ENCODE measurements at regions not wholly inside any gene's neighbourhood (a gene's known extent, or its start where the extent isn't known, plus 50 kb on each side); places are given as distances from the start of the nearest gene placed in this dataset.

DNA sequence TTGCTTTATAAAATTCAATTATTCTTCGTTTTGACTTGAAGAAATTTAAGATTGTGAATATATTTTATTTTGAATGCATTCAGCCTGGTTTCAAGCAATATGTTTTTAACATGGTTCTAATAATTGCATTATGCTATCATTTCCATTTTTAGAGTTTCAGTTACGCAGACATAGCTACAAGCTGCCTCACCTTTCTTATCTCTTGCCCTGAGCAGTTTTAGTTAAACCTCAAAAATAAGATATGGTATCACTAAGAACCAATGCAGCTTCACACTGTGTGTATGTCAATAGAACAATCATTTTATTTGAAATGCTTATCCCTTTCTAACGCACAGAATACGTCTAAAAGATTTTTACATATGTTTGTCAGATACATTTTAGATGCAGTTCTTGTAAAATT is 632.6 kb upstream of the KCND2 start:
- TF ChIP-seq, protein P1, sequence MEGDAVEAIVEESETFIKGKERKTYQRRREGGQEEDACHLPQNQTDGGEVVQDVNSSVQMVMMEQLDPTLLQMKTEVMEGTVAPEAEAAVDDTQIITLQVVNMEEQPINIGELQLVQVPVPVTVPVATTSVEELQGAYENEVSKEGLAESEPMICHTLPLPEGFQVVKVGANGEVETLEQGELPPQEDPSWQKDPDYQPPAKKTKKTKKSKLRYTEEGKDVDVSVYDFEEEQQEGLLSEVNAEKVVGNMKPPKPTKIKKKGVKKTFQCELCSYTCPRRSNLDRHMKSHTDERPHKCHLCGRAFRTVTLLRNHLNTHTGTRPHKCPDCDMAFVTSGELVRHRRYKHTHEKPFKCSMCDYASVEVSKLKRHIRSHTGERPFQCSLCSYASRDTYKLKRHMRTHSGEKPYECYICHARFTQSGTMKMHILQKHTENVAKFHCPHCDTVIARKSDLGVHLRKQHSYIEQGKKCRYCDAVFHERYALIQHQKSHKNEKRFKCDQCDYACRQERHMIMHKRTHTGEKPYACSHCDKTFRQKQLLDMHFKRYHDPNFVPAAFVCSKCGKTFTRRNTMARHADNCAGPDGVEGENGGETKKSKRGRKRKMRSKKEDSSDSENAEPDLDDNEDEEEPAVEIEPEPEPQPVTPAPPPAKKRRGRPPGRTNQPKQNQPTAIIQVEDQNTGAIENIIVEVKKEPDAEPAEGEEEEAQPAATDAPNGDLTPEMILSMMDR (IDR thresholded peaks at IDR 0.05; ENCODE audit: insufficient read depth, low read length): no peak
- TF ChIP-seq POLR2AphosphoS5 (IDR thresholded peaks at IDR 0.05; ENCODE audit: low read depth) (no peak), GABPA (IDR thresholded peaks at IDR 0.05; ENCODE audit: low read depth) (no peak)
